Fibroblast of skin of left biceps (primary cell): ENCODE measurements at regions not wholly inside any gene's neighbourhood (a gene's known extent, or its start where the extent isn't known, plus 50 kb on each side); places are given as distances from the start of the nearest gene placed in this dataset.
"Not testable (repeated sequence)": the region's sequence is repeated elsewhere in the genome, so short reads cannot be mapped to it uniquely, and the experiment has no call there.

Experiments used
- DNase-seq, 2 experiments: peaks; one replicate each; pipeline ENCODE4 v3.0.0-alpha.2; 2013; ENCODE audit warnings: low read depth in 2 of 2

GRCh38 chr5:17034992-17035391 is 98.9 kb upstream of the MYO10 start:
- not testable (repeated sequence) for DNase-seq

- no peak for DNase-seq
Measured at GRCh38 chr5:17037751-17038150, 101.7 kb upstream of the MYO10 start.

- DNase-seq, result no peak
Measured at GRCh38 chr5:17039170-17039569, 103.1 kb upstream of the MYO10 start.

GRCh38 chr5:17042041-17042440 is 106.0 kb upstream of the MYO10 start:
- DNase-seq, result peak in 1 of 2 experiments; percentile 15

- DNase-seq, result no peak
Measured at GRCh38 chr5:17046320-17046719, 110.2 kb upstream of the MYO10 start.

- DNase-seq, result no peak
Measured at GRCh38 chr5:17050236-17050635, 114.1 kb upstream of the MYO10 start.

- DNase-seq, result no peak
Measured at GRCh38 chr5:17054911-17055310, 118.8 kb upstream of the MYO10 start.

- no peak for DNase-seq
Measured at GRCh38 chr5:17056141-17056631, 120.1 kb upstream of the MYO10 start.

GRCh38 chr5:17058438-17058837 is 122.3 kb upstream of the MYO10 start:
- no peak for DNase-seq

GRCh38 chr5:17061973-17062470 is 125.9 kb upstream of the MYO10 start:
- no peak for DNase-seq

GRCh38 chr5:17062741-17063140 is 126.7 kb upstream of the MYO10 start:
- DNase-seq, result not testable (repeated sequence)

- no peak for DNase-seq
Measured at GRCh38 chr5:17064241-17064640, 128.2 kb upstream of the MYO10 start.

- no peak for DNase-seq
Measured at GRCh38 chr5:17065458-17065857, 129.4 kb upstream of the MYO10 start.

GRCh38 chr5:17066026-17066425 is 129.9 kb upstream of the MYO10 start:
- DNase-seq, result not testable (repeated sequence)

- no peak for DNase-seq
Measured at GRCh38 chr5:17067657-17068392, 131.7 kb upstream of the MYO10 start.

GRCh38 chr5:17069995-17070511 is 134.0 kb upstream of the MYO10 start:
- no peak for DNase-seq

GRCh38 chr5:17070647-17071046 is 134.6 kb upstream of the MYO10 start:
- no peak for DNase-seq

GRCh38 chr5:17075236-17075635 is 139.1 kb upstream of the MYO10 start:
- DNase-seq, result no peak

- DNase-seq, result no peak
Measured at GRCh38 chr5:17076272-17076671, 140.2 kb upstream of the MYO10 start.

GRCh38 chr5:17077440-17078233 is 139.8 kb upstream of the BASP1 start:
- peak; percentile 31 to 42 for DNase-seq

- DNase-seq, result no peak
Measured at GRCh38 chr5:17079562-17079961, 137.9 kb upstream of the BASP1 start.

- no peak for DNase-seq
Measured at GRCh38 chr5:17080361-17080760, 137.1 kb upstream of the BASP1 start.

- peak; percentile 38 to 59 for DNase-seq
Measured at GRCh38 chr5:17081142-17081541, 136.3 kb upstream of the BASP1 start.
